ENCODE measurements at regions not wholly inside any gene's neighbourhood (a gene's known extent, or its start where the extent isn't known, plus 50 kb on each side); places are given as distances from the start of the nearest gene placed in this dataset.

GRCh38 chr18:76162886-76163285 lies 332.2 kb downstream of the ZNF516 start:
- POLR2A ChIA-PET: no interaction called here
- intact Hi-C loops (cut with micrococcal nuclease): no loop called here
- CTCF ChIA-PET: no interaction called here
- no peaks in the 10 kb centered on the region for H3K4me1 Mint-ChIP-seq (ENCODE audit: low read depth)
- peaks cover 9% of the 10 kb centered on the region for H3K27me3 Mint-ChIP-seq
- H3K9me3 Mint-ChIP-seq: no peaks in the 10 kb centered on the region
- DNase-seq: no peak
- H3K36me3 Mint-ChIP-seq: no peaks in the 10 kb centered on the region
- H3K27ac Mint-ChIP-seq: no peak overlapping the region
- no peak overlapping the region for H3K4me3 Mint-ChIP-seq

GRCh38 chr18:76161983-76162382 lies 333.1 kb downstream of the ZNF516 start:
- CTCF ChIA-PET: no interaction called here
- Mint-ChIP-seq H3K9me3 (peaks cover 3% of the 10 kb centered on the region), H3K4me1 (ENCODE audit: low read depth) (no peaks in the 10 kb centered on the region), H3K4me3 (no peak overlapping the region), H3K27ac (no peak overlapping the region), H3K36me3 (no peaks in the 10 kb centered on the region), H3K27me3 (peaks cover 9% of the 10 kb centered on the region)
- intact Hi-C loops (cut with micrococcal nuclease): no loop called here
- POLR2A ChIA-PET: no interaction called here
- no peak for DNase-seq

- no peak overlapping the region for H3K4me3 Mint-ChIP-seq
- H3K36me3 Mint-ChIP-seq: no peaks in the 10 kb centered on the region
- H3K9me3 Mint-ChIP-seq: peaks cover 3% of the 10 kb centered on the region
- intact Hi-C loops (cut with micrococcal nuclease): no loop called here
- no peaks in the 10 kb centered on the region for H3K27me3 Mint-ChIP-seq
- H3K27ac Mint-ChIP-seq: no peak overlapping the region
- ChIA-PET POLR2A (no interaction called here), CTCF (no interaction called here)
- no peak for DNase-seq
- no peaks in the 10 kb centered on the region for H3K4me1 Mint-ChIP-seq (ENCODE audit: low read depth)
Measured at GRCh38 chr18:76153691-76154090, 341.4 kb downstream of the ZNF516 start.

GRCh38 chr18:76149734-76150133 lies 345.3 kb downstream of the ZNF516 start:
- Mint-ChIP-seq H3K4me3 (no peak overlapping the region), H3K27me3 (no peaks in the 10 kb centered on the region), H3K4me1 (ENCODE audit: low read depth) (no peaks in the 10 kb centered on the region), H3K36me3 (no peaks in the 10 kb centered on the region), H3K27ac (no peak overlapping the region), H3K9me3 (no peaks in the 10 kb centered on the region)
- CTCF ChIA-PET: no interaction called here
- DNase-seq: no peak
- POLR2A ChIA-PET: no interaction called here
- intact Hi-C loops (cut with micrococcal nuclease): no loop called here

GRCh38 chr18:76149284-76149683 lies 345.8 kb downstream of the ZNF516 start:
- Mint-ChIP-seq H3K9me3 (no peaks in the 10 kb centered on the region), H3K4me3 (no peak overlapping the region), H3K27ac (no peak overlapping the region), H3K36me3 (no peaks in the 10 kb centered on the region), H3K27me3 (no peaks in the 10 kb centered on the region), H3K4me1 (ENCODE audit: low read depth) (no peaks in the 10 kb centered on the region)
- POLR2A ChIA-PET: no interaction called here
- intact Hi-C loops (cut with micrococcal nuclease): no loop called here
- CTCF ChIA-PET: no interaction called here
- DNase-seq: no peak

GRCh38 chr18:76145521-76146376 lies 349.3 kb downstream of the ZNF516 start:
- Mint-ChIP-seq H3K4me3 (no peak overlapping the region), H3K36me3 (no peaks in the 10 kb centered on the region), H3K27ac (no peak overlapping the region), H3K9me3 (no peaks in the 10 kb centered on the region), H3K27me3 (no peaks in the 10 kb centered on the region), H3K4me1 (ENCODE audit: low read depth) (no peaks in the 10 kb centered on the region)
- intact Hi-C loops (cut with micrococcal nuclease): no loop called here
- POLR2A ChIA-PET: no interaction called here
- CTCF ChIA-PET: no interaction called here
- no peak for DNase-seq

DNA sequence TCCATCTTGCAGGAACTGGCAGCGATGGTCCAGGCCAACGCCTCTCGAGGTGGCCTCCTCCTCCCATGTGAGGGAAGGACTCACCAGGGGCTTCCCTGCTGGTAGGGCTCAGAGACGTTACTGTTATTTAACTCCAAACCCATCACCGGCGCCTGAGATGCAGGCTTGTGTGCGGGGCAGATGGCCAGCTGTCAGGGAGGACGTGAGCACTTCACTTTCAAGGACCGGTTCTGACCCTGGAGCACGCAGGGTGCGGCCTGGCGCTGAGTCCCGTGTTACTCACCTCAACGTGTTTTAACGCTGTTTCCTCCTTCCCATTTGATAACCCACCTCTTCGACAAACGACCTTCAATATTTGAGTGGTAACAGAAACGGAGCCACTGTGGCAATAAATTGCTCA lies 350.2 kb downstream of the ZNF516 start:
- no peak for DNase-seq
- intact Hi-C loops (cut with micrococcal nuclease): no loop called here
- ChIA-PET CTCF (no interaction called here), POLR2A (no interaction called here)
- no peaks in the 10 kb centered on the region for H3K27me3 Mint-ChIP-seq
- peaks cover 5% of the 10 kb centered on the region for H3K9me3 Mint-ChIP-seq
- no peaks in the 10 kb centered on the region for H3K4me1 Mint-ChIP-seq (ENCODE audit: low read depth)
- no peak overlapping the region for H3K4me3 Mint-ChIP-seq
- H3K36me3 Mint-ChIP-seq: no peaks in the 10 kb centered on the region
- H3K27ac Mint-ChIP-seq: no peak overlapping the region

- Mint-ChIP-seq H3K27me3 (no peaks in the 10 kb centered on the region), H3K4me1 (ENCODE audit: low read depth) (no peaks in the 10 kb centered on the region), H3K27ac (no peak overlapping the region), H3K36me3 (no peaks in the 10 kb centered on the region), H3K4me3 (no peak overlapping the region), H3K9me3 (peaks cover 5% of the 10 kb centered on the region)
- DNase-seq: no peak
- POLR2A ChIA-PET: no interaction called here
- CTCF ChIA-PET: no interaction called here
- intact Hi-C loops (cut with micrococcal nuclease): no loop called here
Measured at GRCh38 chr18:76142611-76143010, 352.4 kb downstream of the ZNF516 start.

DNA sequence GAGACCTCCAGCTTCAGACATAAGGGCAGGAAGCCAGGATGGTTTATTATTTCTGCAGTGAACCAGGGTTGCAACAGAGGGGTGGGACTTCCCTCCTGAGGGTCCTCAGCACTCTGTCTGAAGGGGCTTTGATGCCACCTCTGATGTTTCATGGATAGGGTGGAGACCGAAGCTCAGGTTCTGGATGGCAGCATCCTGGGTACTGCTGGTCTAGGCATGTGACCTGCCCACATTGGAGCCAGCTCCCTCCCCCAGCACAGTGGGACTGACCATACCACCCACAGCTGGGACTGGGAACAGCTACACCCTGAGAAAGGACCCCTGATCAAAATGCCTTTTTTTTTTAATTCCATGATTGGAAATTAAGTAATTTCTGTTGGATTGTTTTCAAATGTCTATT lies 355.2 kb downstream of the ZNF516 start:
- DNase-seq: no peak
- H3K4me1 Mint-ChIP-seq (ENCODE audit: low read depth): no peaks in the 10 kb centered on the region
- H3K4me3 Mint-ChIP-seq: no peak overlapping the region
- ChIA-PET POLR2A (no interaction called here), CTCF (no interaction called here)
- H3K9me3 Mint-ChIP-seq: peaks cover 5% of the 10 kb centered on the region
- H3K36me3 Mint-ChIP-seq: no peaks in the 10 kb centered on the region
- intact Hi-C loops (cut with micrococcal nuclease): no loop called here
- no peak overlapping the region for H3K27ac Mint-ChIP-seq
- H3K27me3 Mint-ChIP-seq: no peaks in the 10 kb centered on the region

- H3K27me3 Mint-ChIP-seq: no peaks in the 10 kb centered on the region
- H3K36me3 Mint-ChIP-seq: no peaks in the 10 kb centered on the region
- no peaks in the 10 kb centered on the region for H3K4me1 Mint-ChIP-seq (ENCODE audit: low read depth)
- intact Hi-C loops (cut with micrococcal nuclease): no loop called here
- DNase-seq: no peak
- no peak overlapping the region for H3K4me3 Mint-ChIP-seq
- no peak overlapping the region for H3K27ac Mint-ChIP-seq
- peaks cover 5% of the 10 kb centered on the region for H3K9me3 Mint-ChIP-seq
- POLR2A ChIA-PET: no interaction called here
- CTCF ChIA-PET: no interaction called here
Measured at GRCh38 chr18:76137216-76137615, 357.8 kb downstream of the ZNF516 start.

DNA sequence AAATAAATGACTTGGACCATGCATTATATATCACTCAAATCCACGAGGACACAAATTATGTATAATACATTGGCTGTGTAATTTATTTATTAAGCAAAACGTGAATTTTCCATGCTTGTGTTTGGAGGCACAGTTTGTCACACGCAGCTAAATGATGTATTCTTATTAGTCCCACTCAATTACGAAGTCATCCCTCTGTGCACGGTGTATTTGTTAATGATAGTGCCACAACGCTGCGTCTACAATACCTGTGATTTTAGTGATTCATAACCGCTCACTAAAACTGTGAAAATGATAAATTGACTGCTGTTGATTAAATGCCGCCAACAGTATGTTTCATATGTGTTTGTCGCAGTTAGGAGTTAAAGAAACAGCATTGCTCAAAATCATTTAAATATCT lies 358.3 kb downstream of the ZNF516 start:
- CTCF ChIA-PET: no interaction called here

DNA sequence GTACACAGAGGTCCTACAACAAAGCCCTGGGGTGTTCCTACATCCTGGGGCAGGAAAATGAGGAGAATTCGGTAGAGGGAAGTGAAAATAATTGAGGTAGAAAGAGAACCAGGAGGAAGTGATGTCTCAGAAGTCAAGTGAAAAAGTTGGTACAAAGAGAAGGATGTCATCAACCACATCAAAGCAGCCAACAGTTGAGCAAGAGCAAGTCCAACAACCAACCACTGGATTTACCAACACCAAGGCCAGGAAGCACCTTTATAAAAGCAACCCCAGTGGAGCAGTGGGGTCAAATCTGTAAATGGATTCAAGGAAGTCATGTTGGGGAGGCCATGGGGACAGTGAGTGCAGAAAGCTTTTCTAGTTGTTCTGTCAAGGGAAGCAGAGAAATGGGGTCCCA lies 360.4 kb downstream of the ZNF516 start:
- intact Hi-C loops (cut with micrococcal nuclease): no loop called here
- CTCF ChIA-PET: no interaction called here
- Mint-ChIP-seq H3K9me3 (no peaks in the 10 kb centered on the region), H3K4me3 (no peak overlapping the region), H3K4me1 (ENCODE audit: low read depth) (no peaks in the 10 kb centered on the region), H3K27ac (no peak overlapping the region), H3K27me3 (no peaks in the 10 kb centered on the region), H3K36me3 (no peaks in the 10 kb centered on the region)
- no peak for DNase-seq
- POLR2A ChIA-PET: no interaction called here

More for the DNA sequence above, 358.3 kb downstream of the ZNF516 start:
- peaks cover 5% of the 10 kb centered on the region for H3K9me3 Mint-ChIP-seq
- intact Hi-C loops (cut with micrococcal nuclease): no loop called here
- H3K4me1 Mint-ChIP-seq (ENCODE audit: low read depth): no peaks in the 10 kb centered on the region
- POLR2A ChIA-PET: no interaction called here
- H3K27ac Mint-ChIP-seq: no peak overlapping the region
- H3K36me3 Mint-ChIP-seq: no peaks in the 10 kb centered on the region
- DNase-seq: no peak
- H3K4me3 Mint-ChIP-seq: no peak overlapping the region
- H3K27me3 Mint-ChIP-seq: no peaks in the 10 kb centered on the region

- H3K4me3 Mint-ChIP-seq: no peak overlapping the region
- ChIA-PET CTCF (no interaction called here), POLR2A (no interaction called here)
- H3K27ac Mint-ChIP-seq: no peak overlapping the region
- H3K27me3 Mint-ChIP-seq: no peaks in the 10 kb centered on the region
- no peaks in the 10 kb centered on the region for H3K36me3 Mint-ChIP-seq
- no peaks in the 10 kb centered on the region for H3K9me3 Mint-ChIP-seq
- intact Hi-C loops (cut with micrococcal nuclease): no loop called here
- no peak for DNase-seq
- no peaks in the 10 kb centered on the region for H3K4me1 Mint-ChIP-seq (ENCODE audit: low read depth)
Measured at GRCh38 chr18:76133873-76134272, 361.2 kb downstream of the ZNF516 start.
